ENCODE measurements at regions not wholly inside any gene's neighbourhood (a gene's known extent, or its start where the extent isn't known, plus 50 kb on each side); places are given as distances from the start of the nearest gene placed in this dataset.

- no peak for DNase-seq (ENCODE audit: low spot score)
Observed at GRCh38 chr13:78426183-78426582, 177.2 kb downstream of the POU4F1 start.

GRCh38 chr13:78420814-78421213 lies 182.5 kb downstream of the POU4F1 start:
- no peak for DNase-seq (ENCODE audit: low spot score)

- DNase-seq (ENCODE audit: low spot score), result no peak
Observed at GRCh38 chr13:78413887-78414553, 189.3 kb downstream of the POU4F1 start.

GRCh38 chr13:78410847-78411246 lies 192.5 kb downstream of the POU4F1 start:
- no peak for DNase-seq (ENCODE audit: low spot score)

- DNase-seq (ENCODE audit: low spot score), result no peak
Observed at GRCh38 chr13:78410164-78410563, 193.2 kb downstream of the POU4F1 start.

DNA sequence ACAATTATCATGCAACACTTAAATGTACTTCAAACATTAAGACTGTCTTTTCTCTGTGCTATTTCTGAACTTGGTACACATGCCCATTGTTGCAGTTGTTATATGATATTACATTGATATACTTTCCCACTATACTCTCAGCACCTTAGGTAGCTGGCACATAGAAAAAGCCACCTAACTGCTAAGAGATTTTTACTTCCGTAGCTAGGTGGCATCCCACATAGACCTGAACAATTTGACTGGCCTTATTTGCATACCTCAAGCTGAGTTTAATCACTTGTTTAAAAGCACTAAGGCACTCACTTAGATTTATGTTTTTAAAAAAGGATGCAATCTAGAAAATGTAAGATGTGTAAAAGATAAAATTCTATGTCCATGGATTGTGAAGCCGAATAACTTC lies 194.2 kb downstream of the POU4F1 start:
- no peak for DNase-seq (ENCODE audit: low spot score)

DNA sequence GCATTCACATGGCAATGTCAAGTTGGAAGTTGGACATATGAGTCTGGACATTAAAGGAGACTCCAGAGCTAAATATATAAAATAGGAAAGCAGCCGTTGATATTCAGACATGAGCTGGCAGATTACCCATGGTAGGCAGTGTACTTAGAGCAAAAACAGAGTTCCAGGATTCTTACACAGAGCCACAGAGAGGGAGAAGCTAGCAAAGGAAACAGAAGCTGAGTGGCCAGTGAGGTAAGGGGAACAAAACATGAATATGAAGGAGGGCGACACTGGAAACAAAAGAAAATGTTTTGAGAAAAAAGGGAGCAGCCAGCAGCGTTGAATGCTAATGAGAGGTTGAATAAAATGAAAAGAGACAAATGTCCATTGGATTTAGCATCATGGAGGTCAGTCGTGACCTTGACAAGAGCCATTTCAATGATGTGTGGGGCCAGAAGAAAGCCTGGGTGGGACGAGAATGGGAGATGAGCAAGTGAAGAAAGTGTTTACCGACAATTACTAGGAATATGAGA lies 198.4 kb downstream of the POU4F1 start:
- DNase-seq (ENCODE audit: low spot score), result no peak

DNA sequence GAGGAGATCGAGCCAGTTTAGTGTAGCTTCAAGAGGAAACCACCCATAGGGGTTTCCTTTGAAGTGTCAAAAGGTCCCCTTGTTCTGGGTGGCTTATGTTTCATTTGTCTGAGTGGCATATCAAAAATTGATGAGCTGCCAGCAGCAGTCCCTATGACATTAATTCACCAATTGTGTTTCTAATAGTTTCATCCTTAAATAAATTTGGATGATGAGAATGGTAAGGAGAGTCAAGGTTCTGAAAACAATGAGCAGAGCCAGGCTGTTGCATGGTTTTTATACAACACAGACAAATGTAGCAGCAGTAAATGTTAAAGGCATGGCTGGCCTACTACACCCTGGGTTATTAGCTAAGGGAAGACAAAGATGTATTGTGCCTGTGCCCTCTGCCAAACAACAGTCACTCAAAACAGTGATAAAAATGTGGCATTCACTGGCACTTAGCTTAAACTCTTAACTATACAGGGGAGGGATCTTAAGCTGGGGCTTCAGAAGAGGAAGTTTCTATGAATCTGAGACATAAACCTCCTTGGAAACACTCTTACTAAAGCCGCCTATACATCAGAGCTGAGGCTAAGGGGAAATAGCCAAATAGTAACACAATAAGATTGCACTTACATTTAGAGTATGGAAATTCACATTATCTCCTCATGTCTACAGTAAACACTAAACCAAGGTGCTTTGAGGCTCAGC lies 200.5 kb downstream of the POU4F1 start:
- no peak for DNase-seq (ENCODE audit: low spot score)

- no peak for DNase-seq (ENCODE audit: low spot score)
Observed at GRCh38 chr13:78401873-78402707, 201.3 kb downstream of the POU4F1 start.

GRCh38 chr13:78398743-78399410 lies 204.5 kb downstream of the POU4F1 start:
- DNase-seq (ENCODE audit: low spot score), result no peak

DNA sequence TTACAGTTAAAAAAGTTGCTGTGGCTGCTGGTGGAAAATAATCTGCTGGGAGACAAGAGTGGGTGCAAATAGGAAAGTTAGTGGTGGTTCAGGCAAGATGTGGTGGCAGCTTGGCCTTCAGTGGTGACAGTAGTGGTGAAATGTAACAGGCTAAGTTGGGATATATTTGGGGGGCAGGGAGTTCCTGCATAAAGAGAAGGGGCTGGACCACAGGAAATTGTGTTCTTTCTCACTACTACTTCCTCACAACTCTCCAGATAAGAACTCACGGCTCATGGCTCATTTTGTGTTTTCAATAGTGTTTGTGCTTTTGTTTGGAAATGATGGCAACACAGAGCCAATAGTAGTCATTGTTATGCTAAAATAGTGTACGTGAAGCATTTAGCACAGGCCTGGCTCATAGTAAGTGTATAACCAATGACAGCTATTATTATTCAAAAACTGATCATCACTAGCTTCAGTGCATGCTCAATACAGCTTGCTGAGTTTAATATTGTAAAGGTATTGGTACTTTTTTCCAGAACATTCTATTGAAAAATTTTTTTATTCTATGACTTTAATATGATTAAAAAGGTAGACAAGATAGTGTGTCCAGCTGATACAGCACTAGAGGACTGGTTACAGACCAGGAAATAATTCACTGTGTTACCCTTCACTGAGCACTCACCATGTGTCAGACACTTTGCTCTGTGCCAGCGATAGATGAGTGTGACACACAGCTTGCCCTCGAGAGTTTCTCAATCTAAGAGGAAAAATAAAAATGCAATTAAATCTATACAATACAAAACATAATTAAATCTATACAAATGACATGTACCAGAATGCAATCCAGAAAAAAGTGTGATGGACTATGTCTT lies 209.8 kb downstream of the POU4F1 start:
- no peak for DNase-seq (ENCODE audit: low spot score)

DNA sequence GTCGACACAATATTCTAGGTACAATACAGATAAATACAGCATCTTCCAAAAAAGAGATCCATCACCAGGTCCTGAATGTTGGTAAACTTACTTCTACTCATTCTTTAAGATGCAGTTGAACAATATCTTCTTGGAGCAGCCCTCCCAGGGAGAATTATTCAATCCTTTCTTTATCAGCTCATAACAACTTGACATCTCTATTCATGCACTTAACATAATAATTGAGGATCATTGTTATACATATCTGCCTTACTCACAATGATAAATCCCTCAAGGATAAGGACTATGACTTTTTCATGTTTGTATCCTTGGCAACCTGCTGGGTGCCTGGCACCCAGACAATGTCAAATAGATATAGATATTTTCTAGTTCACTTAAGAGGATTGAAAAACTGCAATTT lies 219.5 kb downstream of the POU4F1 start:
- DNase-seq (ENCODE audit: low spot score), result no peak

DNA sequence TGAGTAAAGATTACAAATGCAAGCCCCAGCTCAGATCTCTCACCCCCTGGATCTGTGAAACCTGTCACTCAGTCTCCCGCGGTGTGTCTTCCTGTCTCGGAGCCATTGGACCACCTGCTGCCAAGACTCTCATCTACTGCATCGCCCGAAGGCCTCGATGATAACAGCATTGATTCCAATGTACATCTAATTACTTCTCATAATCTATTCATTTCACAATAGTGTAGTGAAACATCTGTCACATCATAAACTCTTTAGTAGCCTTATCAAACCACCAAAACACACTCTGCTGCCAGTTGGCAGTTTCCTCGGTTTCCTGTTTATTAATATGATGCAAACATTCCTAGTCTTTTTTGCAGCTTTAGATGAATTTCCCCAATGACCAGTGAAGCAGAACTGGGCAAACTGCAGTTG lies 220.3 kb downstream of the POU4F1 start:
- DNase-seq (ENCODE audit: low spot score), result no peak

DNA sequence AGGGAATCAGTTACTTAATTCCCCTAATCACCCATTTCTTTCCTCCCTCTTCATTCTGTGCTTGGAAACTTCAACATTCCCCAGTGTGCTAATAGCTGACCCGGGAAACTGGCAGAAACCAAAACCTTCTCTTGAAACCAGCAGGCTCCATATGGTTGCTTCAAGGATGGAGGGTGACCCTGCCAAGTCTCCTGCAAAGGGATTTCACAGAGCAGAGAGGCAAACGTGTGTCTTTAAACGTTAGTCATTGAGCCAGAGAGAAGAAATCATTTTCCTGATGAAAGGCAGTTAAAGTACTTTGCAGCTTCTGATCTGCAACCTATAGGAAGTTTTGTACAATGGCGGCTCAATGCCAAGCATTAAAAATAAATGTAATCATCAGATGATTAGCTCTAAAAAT lies 220.9 kb downstream of the POU4F1 start:
- no peak for DNase-seq (ENCODE audit: low spot score)

GRCh38 chr13:78376822-78377221 lies 226.5 kb downstream of the POU4F1 start:
- DNase-seq (ENCODE audit: low spot score), result no peak

- no peak for DNase-seq (ENCODE audit: low spot score)
Observed at GRCh38 chr13:78376033-78376432, 227.3 kb downstream of the POU4F1 start.

DNA sequence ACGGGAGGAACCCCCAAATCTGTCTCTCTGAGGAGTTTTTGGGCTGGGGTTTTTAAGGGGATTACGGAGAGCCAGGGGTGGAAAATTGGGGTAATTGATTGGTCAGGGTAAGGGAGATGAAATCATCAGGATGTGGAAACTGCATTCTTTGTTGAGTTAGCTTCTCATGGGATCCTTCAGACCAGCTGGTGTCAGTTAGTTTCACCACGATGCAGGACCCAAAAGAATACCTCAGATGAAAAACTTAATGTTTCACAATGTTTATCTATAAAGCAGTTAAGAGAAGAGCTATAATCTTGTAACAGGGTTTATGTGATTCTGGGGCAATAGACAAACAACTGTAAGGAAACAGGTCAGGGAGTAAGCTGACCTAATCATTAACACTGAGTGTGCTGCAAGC lies 230.8 kb downstream of the POU4F1 start:
- DNase-seq (ENCODE audit: low spot score), result no peak

DNA sequence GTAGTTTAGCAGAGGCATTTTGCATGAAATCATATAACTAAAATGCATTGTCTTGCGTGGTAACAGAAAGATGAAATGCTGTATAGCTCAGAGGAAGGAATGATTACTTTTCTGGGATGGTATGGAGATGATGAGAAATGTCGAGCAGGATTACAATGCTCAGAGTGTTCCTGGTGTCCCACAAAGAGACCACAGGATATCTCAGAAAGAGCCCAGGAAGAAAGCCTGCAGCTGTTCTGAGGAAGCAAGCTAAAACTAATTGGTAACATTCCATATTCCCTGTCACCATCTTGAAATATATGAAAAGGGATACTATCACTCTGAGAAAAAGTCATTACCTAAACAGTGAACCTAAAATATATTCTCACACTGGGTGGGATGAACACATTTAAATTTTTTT lies 233.1 kb downstream of the POU4F1 start:
- DNase-seq (ENCODE audit: low spot score), result no peak

DNA sequence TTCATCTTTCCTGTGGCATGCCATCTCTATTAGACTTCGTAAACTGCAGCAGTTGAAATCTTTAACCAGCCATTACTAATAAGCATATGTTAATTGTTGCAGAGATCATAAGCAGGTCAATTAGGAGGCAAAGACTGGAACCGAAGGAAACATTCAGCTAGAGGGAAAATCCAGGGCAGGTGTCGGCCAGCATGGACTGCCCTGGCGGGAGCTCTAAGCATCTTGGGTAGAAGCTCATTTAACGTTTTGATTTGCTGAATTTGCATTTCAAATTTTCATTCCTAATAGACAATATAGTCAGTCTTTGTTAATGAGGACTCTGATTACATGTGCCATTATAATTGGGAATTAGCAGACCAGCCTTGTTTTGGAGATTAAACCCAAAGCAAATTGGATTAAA lies 238.6 kb downstream of the POU4F1 start:
- DNase-seq (ENCODE audit: low spot score), result no peak

DNA sequence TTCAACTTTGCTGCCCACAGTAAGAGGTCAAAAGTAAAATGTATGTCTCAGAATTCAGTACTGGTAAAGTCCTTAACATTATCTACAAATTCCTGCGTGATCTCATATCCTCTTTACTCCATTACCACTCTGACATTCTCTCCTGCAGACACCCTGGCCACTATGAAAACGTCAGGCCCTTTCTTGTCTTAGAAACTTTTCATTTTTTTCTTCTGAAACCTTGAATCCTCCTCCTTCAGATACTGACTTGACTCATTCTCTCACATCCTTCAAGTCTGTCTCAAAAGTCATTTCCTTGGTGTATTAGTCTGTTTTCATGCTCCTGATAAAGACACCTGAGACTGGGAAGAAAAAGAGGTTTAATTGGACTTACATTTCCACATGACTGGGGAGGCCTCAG lies 262.3 kb downstream of the POU4F1 start:
- no peak for DNase-seq (ENCODE audit: low spot score)

DNA sequence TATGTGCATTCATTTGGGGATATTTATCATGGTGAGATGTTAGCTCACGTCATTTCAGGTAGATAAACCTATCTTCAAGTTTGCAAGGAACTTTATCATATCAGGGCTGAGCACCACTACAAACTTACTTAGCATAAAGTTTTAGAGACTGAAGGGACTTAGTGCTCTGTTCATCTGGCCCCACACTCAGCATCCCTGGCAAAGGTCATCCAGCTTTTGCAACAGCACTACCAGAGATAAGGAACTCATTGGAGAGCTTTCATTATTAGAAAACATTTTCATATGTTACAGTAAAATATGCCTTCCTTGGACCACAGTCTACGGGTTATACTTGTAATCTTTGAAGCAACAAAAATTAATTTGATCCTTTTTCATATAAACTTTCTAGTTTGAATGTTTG lies 263.4 kb downstream of the POU4F1 start:
- no peak for DNase-seq (ENCODE audit: low spot score)

Measured in CD4-positive, alpha-beta T cell treated with Interleukin-6 at 100 ng/mL for 8 hours (primary cell).